HFFc6 (cell line): ENCODE measurements at regions not wholly inside any gene's neighbourhood (a gene's known extent, or its start where the extent isn't known, plus 50 kb on each side); places are given as distances from the start of the nearest gene placed in this dataset.
"Not testable (repeated sequence)": the region's sequence is repeated elsewhere in the genome, so short reads cannot be mapped to it uniquely, and the experiment has no call there.

Source experiments
- DNase-seq: peaks from one replicate; pipeline ENCODE4 v3.0.0-alpha.2; 2018
- H3K27ac Mint-ChIP-seq: 2 replicates; pipeline ENCODE4 v1.8.0; 2020; ENCODE audit warnings: mild to moderate bottlenecking, mixed read lengths
- H3K27me3 Mint-ChIP-seq: 2 replicates; pipeline ENCODE4 v1.8.0; 2021; ENCODE audit warnings: mild to moderate bottlenecking, moderate library complexity, mixed read lengths; ENCODE audit not compliant: insufficient read depth
- H3K36me3 Mint-ChIP-seq: 2 replicates; pipeline ENCODE4 v1.8.0; 2021; ENCODE audit warnings: low read depth, mixed read lengths
- H3K4me1 Mint-ChIP-seq: 2 replicates; pipeline ENCODE4 v1.8.0; 2020; ENCODE audit warnings: low read depth, mixed read lengths
- H3K4me3 Mint-ChIP-seq: 2 replicates; pipeline ENCODE4 v1.8.0; 2020; ENCODE audit warnings: mild to moderate bottlenecking, moderate library complexity, mixed read lengths
- H3K9me3 Mint-ChIP-seq: 2 replicates; pipeline ENCODE4 v1.8.0; 2020; ENCODE audit warnings: mild to moderate bottlenecking, mixed read lengths
- CTCF ChIP-seq: fragments of 200-600 bp; sonication (generic); IDR thresholded peaks from 2 replicates; pipeline ENCODE4 v1.5.0; 2021; ENCODE audit warnings: antibody characterized with exemption, mild to moderate bottlenecking

- Mint-ChIP-seq H3K4me1 (no peaks in the 10 kb centered on the region), H3K4me3 (no peak overlapping the region), H3K27me3 (no peaks in the 10 kb centered on the region), H3K36me3 (no peaks in the 10 kb centered on the region), H3K27ac (no peak overlapping the region), H3K9me3 (peaks cover 51% of the 10 kb centered on the region)
- TF ChIP-seq CTCF = no peak
- DNase-seq = no peak
These were observed 1447.1 kb downstream of the FAM181B start for GRCh38 chr11:81286550-81286949.

GRCh38 chr11:81280228-81280627, 1453.4 kb downstream of the FAM181B start:
- H3K4me1 Mint-ChIP-seq, DNase-seq, H3K36me3 Mint-ChIP-seq, H3K4me3 Mint-ChIP-seq, H3K27me3 Mint-ChIP-seq, H3K27ac Mint-ChIP-seq: not testable (repeated sequence)
- peaks cover 58% of the 10 kb centered on the region for H3K9me3 Mint-ChIP-seq

- Mint-ChIP-seq H3K36me3 (no peaks in the 10 kb centered on the region), H3K9me3 (peaks cover 45% of the 10 kb centered on the region), H3K4me1 (no peaks in the 10 kb centered on the region), H3K27me3 (no peaks in the 10 kb centered on the region), H3K4me3 (no peak overlapping the region), H3K27ac (no peak overlapping the region)
- DNase-seq = no peak
- no peak for TF ChIP-seq CTCF
These were observed 1454.7 kb downstream of the FAM181B start for GRCh38 chr11:81278991-81279390.

- Mint-ChIP-seq H3K4me1 (no peaks in the 10 kb centered on the region), H3K27me3 (peaks cover 2% of the 10 kb centered on the region; the same call in 1 of the 2 replicates), H3K36me3 (no peaks in the 10 kb centered on the region), H3K4me3 (no peak overlapping the region), H3K27ac (no peak overlapping the region), H3K9me3 (peaks cover 25% of the 10 kb centered on the region)
- DNase-seq = no peak
- no peak for TF ChIP-seq CTCF
These were observed 1463.0 kb downstream of the FAM181B start for GRCh38 chr11:81270686-81271085.

- no peaks in the 10 kb centered on the region for H3K4me1 Mint-ChIP-seq
- DNase-seq = no peak
- H3K27ac Mint-ChIP-seq = no peak overlapping the region
- H3K36me3 Mint-ChIP-seq = peaks cover 2% of the 10 kb centered on the region; the same call in 1 of the 2 replicates
- TF ChIP-seq CTCF = no peak
- H3K4me3 Mint-ChIP-seq = no peak overlapping the region
- peaks cover 2% of the 10 kb centered on the region; the same call in 1 of the 2 replicates for H3K27me3 Mint-ChIP-seq
- peaks cover 41% of the 10 kb centered on the region for H3K9me3 Mint-ChIP-seq
These were observed 1466.4 kb downstream of the FAM181B start for GRCh38 chr11:81267246-81267645.

GRCh38 chr11:81259471-81259870, 1474.2 kb downstream of the FAM181B start:
- no peak for DNase-seq
- Mint-ChIP-seq H3K4me3 (no peak overlapping the region), H3K27me3 (no peaks in the 10 kb centered on the region), H3K4me1 (no peaks in the 10 kb centered on the region), H3K9me3 (peaks cover 21% of the 10 kb centered on the region), H3K27ac (no peak overlapping the region), H3K36me3 (peaks cover 4% of the 10 kb centered on the region; the same call in 1 of the 2 replicates)
- no peak for TF ChIP-seq CTCF
